Nephron (organoid): ENCODE measurements at regions not wholly inside any gene's neighbourhood (a gene's known extent, or its start where the extent isn't known, plus 50 kb on each side); places are given as distances from the start of the nearest gene placed in this dataset.

Experiments used
- H3K27ac Mint-ChIP-seq, 3 experiments: 2 replicates each; pipeline ENCODE4 v1.8.0; 2020; ENCODE audit warnings: mixed read lengths in 3 of 3, mild to moderate bottlenecking in 2 of 3, moderate library complexity in 1 of 3
- H3K27me3 Mint-ChIP-seq: 2 replicates; pipeline ENCODE4 v1.8.0; 2021; ENCODE audit warnings: low read depth, mild to moderate bottlenecking, moderate library complexity, mixed read lengths
- H3K36me3 Mint-ChIP-seq: 2 replicates; pipeline ENCODE4 v1.8.0; 2020; ENCODE audit warnings: low read depth, mixed read lengths
- H3K4me1 Mint-ChIP-seq: 2 replicates; pipeline ENCODE4 v1.8.0; 2020; ENCODE audit warnings: mixed read lengths
- H3K4me3 Mint-ChIP-seq, 3 experiments: 2 replicates each; pipeline ENCODE4 v1.8.0; 2020; ENCODE audit warnings: mild to moderate bottlenecking in 3 of 3, mixed read lengths in 3 of 3, moderate library complexity in 2 of 3
- H3K9me3 Mint-ChIP-seq: 2 replicates; pipeline ENCODE4 v1.8.0; 2020; ENCODE audit warnings: mixed read lengths
- TF ChIP-seq, protein P1 (sequence below), 3 experiments: fragments of 200-600 bp; sonication (generic); IDR thresholded peaks; one replicate each; pipeline ENCODE4 v1.5.0; 2021; ENCODE audit warnings: antibody characterized with exemption in 3 of 3; ENCODE audit not compliant: unreplicated experiment in 3 of 3

- H3K36me3 Mint-ChIP-seq: no peaks in the 10 kb centered on the region
- peaks cover 3% of the 10 kb centered on the region for H3K27me3 Mint-ChIP-seq
- no peaks in the 10 kb centered on the region for H3K9me3 Mint-ChIP-seq
- H3K4me3 Mint-ChIP-seq: no peak overlapping the region
- TF ChIP-seq, protein P1, sequence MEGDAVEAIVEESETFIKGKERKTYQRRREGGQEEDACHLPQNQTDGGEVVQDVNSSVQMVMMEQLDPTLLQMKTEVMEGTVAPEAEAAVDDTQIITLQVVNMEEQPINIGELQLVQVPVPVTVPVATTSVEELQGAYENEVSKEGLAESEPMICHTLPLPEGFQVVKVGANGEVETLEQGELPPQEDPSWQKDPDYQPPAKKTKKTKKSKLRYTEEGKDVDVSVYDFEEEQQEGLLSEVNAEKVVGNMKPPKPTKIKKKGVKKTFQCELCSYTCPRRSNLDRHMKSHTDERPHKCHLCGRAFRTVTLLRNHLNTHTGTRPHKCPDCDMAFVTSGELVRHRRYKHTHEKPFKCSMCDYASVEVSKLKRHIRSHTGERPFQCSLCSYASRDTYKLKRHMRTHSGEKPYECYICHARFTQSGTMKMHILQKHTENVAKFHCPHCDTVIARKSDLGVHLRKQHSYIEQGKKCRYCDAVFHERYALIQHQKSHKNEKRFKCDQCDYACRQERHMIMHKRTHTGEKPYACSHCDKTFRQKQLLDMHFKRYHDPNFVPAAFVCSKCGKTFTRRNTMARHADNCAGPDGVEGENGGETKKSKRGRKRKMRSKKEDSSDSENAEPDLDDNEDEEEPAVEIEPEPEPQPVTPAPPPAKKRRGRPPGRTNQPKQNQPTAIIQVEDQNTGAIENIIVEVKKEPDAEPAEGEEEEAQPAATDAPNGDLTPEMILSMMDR (IDR thresholded peaks at IDR 0.05; ENCODE audit: unreplicated experiment in 3 of 3): no peak
- no peaks in the 10 kb centered on the region for H3K4me1 Mint-ChIP-seq
- H3K27ac Mint-ChIP-seq: no peak overlapping the region
Observed at GRCh38 chr2:234198976-234199375, 148.5 kb downstream of the SPP2 start.

DNA sequence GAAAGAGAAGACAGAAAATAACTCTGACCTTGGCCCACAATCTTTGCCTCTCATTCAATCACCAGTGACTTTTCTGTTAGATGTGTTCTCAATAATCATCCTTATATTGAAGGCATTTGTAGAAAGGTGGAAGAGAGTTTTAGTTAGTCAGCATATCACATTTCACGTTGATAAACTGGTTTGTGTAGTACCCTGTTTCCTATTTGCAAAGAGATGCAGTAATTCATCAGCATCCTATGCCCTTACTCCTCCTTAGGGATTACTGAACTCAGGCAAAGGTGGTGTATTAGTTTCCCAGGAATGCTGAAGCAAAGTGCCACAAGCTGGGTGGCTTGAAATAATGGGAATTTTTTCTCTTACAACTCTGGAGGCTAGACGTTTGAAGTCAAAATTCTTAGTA lies 145.0 kb downstream of the SPP2 start:
- no peak overlapping the region for H3K4me3 Mint-ChIP-seq
- TF ChIP-seq, protein P1 (IDR thresholded peaks at IDR 0.05; ENCODE audit: unreplicated experiment in 3 of 3): no peak
- H3K9me3 Mint-ChIP-seq: no peaks in the 10 kb centered on the region
- no peak overlapping the region for H3K27ac Mint-ChIP-seq
- no peaks in the 10 kb centered on the region for H3K27me3 Mint-ChIP-seq
- no peaks in the 10 kb centered on the region for H3K4me1 Mint-ChIP-seq
- H3K36me3 Mint-ChIP-seq: no peaks in the 10 kb centered on the region

GRCh38 chr2:234193977-234194563 lies 143.6 kb downstream of the SPP2 start:
- Mint-ChIP-seq H3K4me3 (no peak overlapping the region), H3K27me3 (no peaks in the 10 kb centered on the region), H3K27ac (no peak overlapping the region), H3K36me3 (no peaks in the 10 kb centered on the region), H3K4me1 (no peaks in the 10 kb centered on the region), H3K9me3 (no peaks in the 10 kb centered on the region)
- TF ChIP-seq, protein P1 (IDR thresholded peaks at IDR 0.05; ENCODE audit: unreplicated experiment in 3 of 3): no peak

GRCh38 chr2:234191819-234192407 lies 141.4 kb downstream of the SPP2 start:
- no peaks in the 10 kb centered on the region for H3K27me3 Mint-ChIP-seq
- no peaks in the 10 kb centered on the region for H3K4me1 Mint-ChIP-seq
- H3K9me3 Mint-ChIP-seq: no peaks in the 10 kb centered on the region
- TF ChIP-seq, protein P1 (IDR thresholded peaks at IDR 0.05; ENCODE audit: unreplicated experiment in 3 of 3): no peak
- no peak overlapping the region for H3K27ac Mint-ChIP-seq
- H3K4me3 Mint-ChIP-seq: no peak overlapping the region
- no peaks in the 10 kb centered on the region for H3K36me3 Mint-ChIP-seq

GRCh38 chr2:234189786-234190300 lies 139.3 kb downstream of the SPP2 start:
- no peak overlapping the region for H3K4me3 Mint-ChIP-seq
- H3K9me3 Mint-ChIP-seq: no peaks in the 10 kb centered on the region
- no peaks in the 10 kb centered on the region for H3K4me1 Mint-ChIP-seq
- TF ChIP-seq, protein P1 (IDR thresholded peaks at IDR 0.05; ENCODE audit: unreplicated experiment in 3 of 3): no peak
- H3K27me3 Mint-ChIP-seq: no peaks in the 10 kb centered on the region
- no peaks in the 10 kb centered on the region for H3K36me3 Mint-ChIP-seq
- no peak overlapping the region for H3K27ac Mint-ChIP-seq

GRCh38 chr2:234189230-234189629 lies 138.7 kb downstream of the SPP2 start:
- Mint-ChIP-seq H3K27me3 (no peaks in the 10 kb centered on the region), H3K4me3 (no peak overlapping the region), H3K4me1 (no peaks in the 10 kb centered on the region), H3K36me3 (no peaks in the 10 kb centered on the region), H3K9me3 (no peaks in the 10 kb centered on the region), H3K27ac (no peak overlapping the region)
- TF ChIP-seq, protein P1 (IDR thresholded peaks at IDR 0.05; ENCODE audit: unreplicated experiment in 3 of 3): no peak
